Transverse colon (tissue), 4 donors: ENCODE measurements at regions not wholly inside any gene's neighbourhood (a gene's known extent, or its start where the extent isn't known, plus 50 kb on each side); places are given as distances from the start of the nearest gene placed in this dataset.

Experiments
- DNase-seq: peaks from one replicate; pipeline ENCODE4 v3.0.0-alpha.2; 2019
- H3K27ac ChIP-seq, 4 donors: fragments of 200-600 bp; sonication (generic); 2 replicates each; pipeline ENCODE4 v1.5.1; 2016 to 2018; ENCODE audit warnings: inconsistent platforms in 4 of 4
- H3K27me3 ChIP-seq: fragments of 200-600 bp; sonication (generic); 2 replicates; pipeline ENCODE4 v1.5.1; 2017; ENCODE audit warnings: inconsistent platforms
- H3K36me3 ChIP-seq, 4 donors: fragments of 200-600 bp; sonication (generic); 2 replicates each; pipeline ENCODE4 v1.5.1; 2017 to 2019; ENCODE audit warnings: inconsistent platforms in 4 of 4
- H3K4me1 ChIP-seq, 4 donors: fragments of 200-600 bp; sonication (generic); 2 replicates each; pipeline ENCODE4 v1.5.1; 2017 to 2020; ENCODE audit warnings: inconsistent platforms in 4 of 4
- H3K4me3 ChIP-seq, 4 donors: fragments of 200-600 bp; sonication (generic); 1 replicate in 1 of 4; 2 replicates in 3 of 4; pipeline versions ENCODE4 v1.5.1 to v1.6.1; 2017 to 2019; ENCODE audit warnings: inconsistent platforms in 4 of 4
- H3K9me3 ChIP-seq, 2 donors: fragments of 200-600 bp; sonication (generic); 2 replicates each; pipeline ENCODE4 v1.5.1; 2017 to 2019; ENCODE audit warnings: inconsistent platforms in 2 of 2
- EP300 ChIP-seq: sonication (generic); formaldehyde crosslinking; IDR thresholded peaks from one replicate; pipeline ENCODE4 v1.6.1; 2017; ENCODE audit warnings: antibody characterized with exemption, low read depth
- POLR2A ChIP-seq: fragments of 450-650 bp; IDR thresholded peaks from one replicate; pipeline ENCODE4 v1.6.1; 2016; ENCODE audit warnings: antibody characterized with exemption, mild to moderate bottlenecking, moderate library complexity
- POLR2AphosphoS5 ChIP-seq, 3 donors: sonication (generic); formaldehyde crosslinking; IDR thresholded peaks; one replicate each; pipeline ENCODE4 v1.6.1; 2016; ENCODE audit warnings: antibody characterized with exemption in 3 of 3
- WGBS, 2 donors: methylation state at CpG; one replicate each; pipeline ENCODE4 v1.1.5; 2018; ENCODE audit warnings: low coverage in 1 of 2; 5-methylcytosine and 5-hydroxymethylcytosine counted together
- in situ Hi-C, 4 donors: fragments of 200-750 bp; cut with MboI; loops; one replicate each; pipeline versions ENCODE4 v1.15.0 to v1.15.1; 2017; ENCODE audit warnings: low sequenced_read_pairs in 3 of 4, low pct_ligation_motif_present in 1 of 4, low pct_unique_long_range_greater_than_20kb in 1 of 4
- intact Hi-C: fragments of 100-400 bp; cut with DNase I; formaldehyde crosslinking; loops from one replicate; pipeline ENCODE4 v1.15.1; 2023; ENCODE audit warnings: low total_unique reads
- TF ChIP-seq, protein P1 (sequence below), 5 experiments: fragments of 200-600 bp in 3 of 5; fragments of 450-650 bp in 2 of 5; sonication (generic) in 3 of 5; IDR thresholded peaks; 1 replicate in 2 of 5; 2 replicates in 3 of 5; pipeline ENCODE4 v1.5.1; 2016 to 2017; ENCODE audit warnings: antibody characterized with exemption in 5 of 5, inconsistent platforms in 3 of 5, mild to moderate bottlenecking in 2 of 5, moderate library complexity in 1 of 5

DNA sequence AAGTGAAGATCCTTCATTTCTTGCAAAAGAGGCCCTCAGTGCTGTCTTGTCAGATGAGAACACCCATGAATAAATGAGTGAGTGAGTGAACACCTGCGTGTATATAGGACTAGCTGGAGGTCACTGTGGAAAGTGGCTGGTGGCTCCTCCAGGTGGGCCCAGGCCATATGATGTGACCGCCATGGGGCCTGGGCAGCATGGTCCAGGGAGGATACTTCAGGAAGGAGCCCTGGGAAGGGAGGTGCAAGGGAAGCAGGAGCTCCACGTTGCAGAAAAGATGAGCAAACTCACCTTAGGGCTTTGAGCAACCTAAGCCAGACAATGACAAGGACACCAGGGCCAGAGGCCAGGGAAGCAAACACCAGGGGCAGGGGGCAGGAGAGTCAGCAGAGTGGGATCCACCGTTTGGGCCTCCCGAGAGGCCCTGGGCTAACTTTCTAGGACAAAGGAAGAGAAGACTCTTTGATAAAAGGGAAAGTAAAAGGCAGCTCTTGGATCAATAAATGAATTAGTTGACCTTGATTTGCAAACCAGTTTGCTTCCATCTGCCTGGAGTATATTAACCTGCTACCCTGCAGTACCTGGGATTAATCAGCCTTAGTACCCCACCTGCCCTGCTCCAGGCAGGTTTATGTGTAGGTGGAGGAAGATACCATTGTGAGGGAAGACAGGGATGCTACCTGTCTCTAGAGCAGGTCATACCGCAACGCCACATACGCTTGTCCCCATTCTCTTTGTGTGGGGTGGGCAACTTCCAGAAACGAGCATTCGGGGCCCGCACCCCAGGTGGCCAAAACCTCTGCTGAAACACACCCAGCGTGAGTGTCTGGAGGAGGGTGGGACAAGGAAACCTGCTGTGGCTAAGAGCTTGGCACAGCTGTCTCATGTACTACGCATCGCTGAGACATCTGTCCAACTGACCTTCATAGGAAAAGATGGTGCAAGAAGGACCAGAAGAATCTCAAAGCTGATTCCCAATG, 51.4 kb upstream of the OLFM1 start:
- TF ChIP-seq POLR2AphosphoS5 (IDR thresholded peaks at IDR 0.05) (no peak), EP300 (no peak), POLR2A (no peak)
- TF ChIP-seq, protein P1, sequence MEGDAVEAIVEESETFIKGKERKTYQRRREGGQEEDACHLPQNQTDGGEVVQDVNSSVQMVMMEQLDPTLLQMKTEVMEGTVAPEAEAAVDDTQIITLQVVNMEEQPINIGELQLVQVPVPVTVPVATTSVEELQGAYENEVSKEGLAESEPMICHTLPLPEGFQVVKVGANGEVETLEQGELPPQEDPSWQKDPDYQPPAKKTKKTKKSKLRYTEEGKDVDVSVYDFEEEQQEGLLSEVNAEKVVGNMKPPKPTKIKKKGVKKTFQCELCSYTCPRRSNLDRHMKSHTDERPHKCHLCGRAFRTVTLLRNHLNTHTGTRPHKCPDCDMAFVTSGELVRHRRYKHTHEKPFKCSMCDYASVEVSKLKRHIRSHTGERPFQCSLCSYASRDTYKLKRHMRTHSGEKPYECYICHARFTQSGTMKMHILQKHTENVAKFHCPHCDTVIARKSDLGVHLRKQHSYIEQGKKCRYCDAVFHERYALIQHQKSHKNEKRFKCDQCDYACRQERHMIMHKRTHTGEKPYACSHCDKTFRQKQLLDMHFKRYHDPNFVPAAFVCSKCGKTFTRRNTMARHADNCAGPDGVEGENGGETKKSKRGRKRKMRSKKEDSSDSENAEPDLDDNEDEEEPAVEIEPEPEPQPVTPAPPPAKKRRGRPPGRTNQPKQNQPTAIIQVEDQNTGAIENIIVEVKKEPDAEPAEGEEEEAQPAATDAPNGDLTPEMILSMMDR (IDR thresholded peaks at IDR 0.05), result no peak
- in situ Hi-C loops (no loop called here), intact Hi-C loops (no loop called here)
- Histone ChIP-seq H3K36me3 (no peaks in the 10 kb centered on the region), H3K4me1 (no peaks in the 10 kb centered on the region), H3K9me3 (no peaks in the 10 kb centered on the region), H3K27ac (no peak overlapping the region), H3K4me3 (no peak overlapping the region), H3K27me3 (peaks cover 12% of the 10 kb centered on the region)
- no peak for DNase-seq
- WGBS, 2 donors, result 60 to 79% methylated on average over 1 to 14 of the region's 14 CpGs

DNA sequence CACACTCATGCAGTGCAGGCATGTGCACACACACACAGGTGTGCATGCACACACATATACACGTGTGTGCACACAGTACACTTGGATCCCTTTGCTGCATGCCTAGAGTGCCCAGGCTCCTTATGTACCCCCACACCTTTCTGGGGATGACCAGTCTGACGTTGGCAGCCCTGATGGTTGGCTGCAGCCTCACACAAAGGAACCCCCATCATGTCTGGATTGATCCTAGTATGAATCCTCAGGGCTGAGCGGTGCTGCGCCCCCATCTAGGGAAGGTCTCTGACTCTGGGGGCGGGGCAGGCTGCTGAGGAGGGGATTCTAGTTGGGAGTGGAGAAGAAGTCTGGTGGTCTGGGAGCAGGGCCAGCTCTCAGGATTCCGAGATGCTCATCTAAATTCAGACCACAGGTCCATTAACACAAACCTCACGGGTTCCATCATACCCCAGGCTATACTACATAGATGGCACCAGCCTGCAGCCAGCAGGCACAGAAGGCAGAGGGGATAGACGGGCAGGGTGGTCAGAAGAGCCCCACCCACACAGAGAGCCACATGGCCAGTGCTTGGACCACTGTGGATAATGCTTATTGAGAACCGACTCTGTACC, 50.5 kb upstream of the OLFM1 start:
- whole genome bisulfite sequencing, 2 donors, result 68% methylated on average over 9 of the region's 9 CpGs; no CpG with 5 or more reads in 1 of the 2 donors
- intact Hi-C loops (no loop called here), in situ Hi-C loops (no loop called here)
- Histone ChIP-seq H3K4me3 (no peak overlapping the region), H3K36me3 (no peaks in the 10 kb centered on the region), H3K27ac (no peak overlapping the region), H3K27me3 (peaks cover 12% of the 10 kb centered on the region), H3K9me3 (no peaks in the 10 kb centered on the region), H3K4me1 (no peaks in the 10 kb centered on the region)
- TF ChIP-seq, protein P1 (IDR thresholded peaks at IDR 0.05), result no peak
- no peak for TF ChIP-seq EP300
- TF ChIP-seq POLR2A, result no peak
- TF ChIP-seq POLR2AphosphoS5 (IDR thresholded peaks at IDR 0.05), result no peak
- no peak for DNase-seq

DNA sequence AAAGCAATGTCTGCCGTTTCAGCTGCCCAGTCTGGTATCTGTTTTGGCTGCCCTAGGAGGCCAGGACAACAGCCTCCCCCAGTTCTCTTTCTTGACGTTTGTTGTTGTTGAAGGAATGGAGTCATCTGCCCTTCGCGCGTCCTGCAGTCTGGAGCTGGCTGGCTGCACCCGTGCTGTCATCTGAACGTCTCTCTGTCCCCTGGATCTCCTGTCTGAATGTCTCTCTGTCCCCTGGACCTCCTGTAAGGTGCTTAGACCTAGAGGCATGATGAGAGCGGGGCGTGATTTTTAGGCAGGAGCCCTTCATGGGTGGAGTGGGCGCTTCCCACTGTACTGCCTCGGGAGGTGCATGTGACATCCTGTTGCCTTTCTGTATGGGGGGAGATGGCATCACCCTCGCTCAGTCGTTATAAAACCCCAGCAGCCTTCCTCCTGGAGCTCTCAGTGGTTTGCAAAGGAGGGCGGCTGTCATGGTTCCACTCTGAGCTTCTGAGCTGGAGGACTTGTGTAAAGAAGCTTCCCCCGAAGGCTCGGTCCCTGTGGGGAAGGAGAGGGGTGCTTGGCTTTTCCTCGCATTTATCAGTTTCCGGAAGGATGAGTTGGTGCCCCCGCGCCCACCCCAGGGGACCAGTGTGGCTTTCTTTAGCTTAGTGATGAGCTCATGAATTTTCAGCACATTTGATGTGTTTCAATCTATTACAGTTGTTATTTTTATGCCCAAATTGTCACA, 49.8 kb upstream of the OLFM1 start:
- H3K4me3 ChIP-seq, result no peak overlapping the region

More for the DNA sequence above, 49.8 kb upstream of the OLFM1 start:
- Histone ChIP-seq H3K9me3 (no peaks in the 10 kb centered on the region), H3K27ac (no peak overlapping the region), H3K36me3 (no peaks in the 10 kb centered on the region), H3K27me3 (peaks cover 8% of the 10 kb centered on the region), H3K4me1 (no peaks in the 10 kb centered on the region)
- in situ Hi-C loops, result no loop called here
- no peak for DNase-seq
- 68 to 74% methylated on average over 5 to 20 of the region's 20 CpGs for WGBS, 2 donors
- no peak for TF ChIP-seq POLR2AphosphoS5 (IDR thresholded peaks at IDR 0.05)
- no peak for TF ChIP-seq POLR2A
- no peak for TF ChIP-seq EP300
- TF ChIP-seq, protein P1 (IDR thresholded peaks at IDR 0.05), result no peak
- intact Hi-C loops, result no loop called here
